Keratinocyte (primary cell): ENCODE measurements at regions not wholly inside any gene's neighbourhood (a gene's known extent, or its start where the extent isn't known, plus 50 kb on each side); places are given as distances from the start of the nearest gene placed in this dataset.

Experiments used
- DNase-seq: peaks from one replicate; pipeline ENCODE4 v3.0.0-alpha.2; 2011; ENCODE audit warnings: low read depth, missing footprints, low spot score
- FAIRE-seq: peaks from 2 replicates; lab custom pipeline; 2011; peaks lifted over from hg19 to GRCh38; lab: Jason Lieb, UNC
- H2AFZ ChIP-seq: 2 replicates; pipeline ENCODE4 v1.6.0; 2012; ENCODE audit warnings: low read length, control low read depth, inconsistent platforms; ENCODE audit not compliant: control insufficient read depth
- H3K27ac ChIP-seq: 2 replicates; pipeline ENCODE4 v1.5.1; 2011; ENCODE audit warnings: low read length; ENCODE audit not compliant: control insufficient read depth, insufficient read depth
- H3K27me3 ChIP-seq: 3 replicates; pipeline ENCODE4 v1.6.0; 2011; ENCODE audit warnings: low read length; ENCODE audit not compliant: control insufficient read depth, insufficient read depth; ENCODE audit errors: extremely low read depth
- H3K36me3 ChIP-seq, 2 experiments: 2 replicates in 1 of 2; 3 replicates in 1 of 2; pipeline ENCODE4 v1.5.1; 2011; ENCODE audit warnings: low read length in 2 of 2, mild to moderate bottlenecking in 1 of 2; ENCODE audit not compliant: control insufficient read depth in 2 of 2, insufficient read depth in 2 of 2; ENCODE audit errors: extremely low read depth in 1 of 2
- H3K4me1 ChIP-seq: 3 replicates; pipeline ENCODE4 v1.5.1; 2011; ENCODE audit warnings: low read length; ENCODE audit not compliant: control insufficient read depth, insufficient read depth; ENCODE audit errors: extremely low read depth
- H3K4me2 ChIP-seq: 3 replicates; pipeline ENCODE4 v1.6.0; 2011; ENCODE audit warnings: low read depth, low read length; ENCODE audit not compliant: control insufficient read depth, insufficient read depth; ENCODE audit errors: extremely low read depth
- H3K4me3 ChIP-seq, 3 experiments: fragments of 200-600 bp in 1 of 3; sonication (generic) in 1 of 3; 2 replicates in 2 of 3; 3 replicates in 1 of 3; pipeline ENCODE4 v1.5.1; 2011 to 2016; ENCODE audit warnings: low read length in 3 of 3, mild to moderate bottlenecking in 3 of 3, control low read depth in 2 of 3, inconsistent platforms in 1 of 3, low read depth in 1 of 3, mixed read lengths in 1 of 3, mixed run types in 1 of 3, moderate library complexity in 1 of 3; ENCODE audit not compliant: control insufficient read depth in 2 of 3, insufficient read depth in 2 of 3; ENCODE audit errors: extremely low read depth in 1 of 3
- H3K79me2 ChIP-seq: 2 replicates; pipeline ENCODE4 v1.6.0; 2012; ENCODE audit warnings: low read length; ENCODE audit not compliant: control insufficient read depth, insufficient read depth
- H3K9ac ChIP-seq: 3 replicates; pipeline ENCODE4 v1.6.0; 2011; ENCODE audit warnings: low read length; ENCODE audit not compliant: control insufficient read depth, insufficient read depth; ENCODE audit errors: extremely low read depth
- H3K9me1 ChIP-seq: 3 replicates; pipeline ENCODE4 v1.6.0; 2011; ENCODE audit warnings: low read length; ENCODE audit not compliant: control insufficient read depth, insufficient read depth; ENCODE audit errors: extremely low read depth
- H3K9me3 ChIP-seq: 2 replicates; pipeline ENCODE4 v1.5.1; 2012; ENCODE audit warnings: low read depth, low read length; ENCODE audit not compliant: control insufficient read depth
- H4K20me1 ChIP-seq: 3 replicates; pipeline ENCODE4 v1.6.0; 2011; ENCODE audit warnings: low read length; ENCODE audit not compliant: control insufficient read depth, insufficient read depth; ENCODE audit errors: extremely low read depth
- CTCF ChIP-seq, 3 experiments: IDR thresholded peaks in 1 of 3; conservative IDR thresholded peaks in 1 of 3; optimal IDR thresholded peaks in 1 of 3; 2 replicates in 2 of 3; 3 replicates in 1 of 3; pipeline versions ENCODE3 to v1.5.1; 2011; ENCODE audit warnings: low read length in 3 of 3, mild to moderate bottlenecking in 3 of 3, moderate library complexity in 2 of 3, control low read depth in 1 of 3, inconsistent platforms in 1 of 3; ENCODE audit not compliant: insufficient read depth in 2 of 3; ENCODE audit errors: extremely low read depth in 1 of 3
- EZH2 ChIP-seq: IDR thresholded peaks from one replicate; pipeline ENCODE4 v1.6.1; 2012; ENCODE audit warnings: inconsistent platforms, mild to moderate bottlenecking, low read length, moderate library complexity
- dilution Hi-C: fragments of 300-500 bp; cut with MboI; formaldehyde crosslinking; loops from one replicate; pipeline ENCODE4 v1.7.0; 2020; ENCODE audit warnings: low sequenced_read_pairs; ENCODE audit not compliant: extremely low pct_ligation_motif_present

GRCh38 chr13:32894589-32895001 lies 121.6 kb upstream of the KL start:
- TF ChIP-seq CTCF (optimal IDR thresholded peaks at IDR 0.05 in 1 of 3, IDR thresholded peaks at IDR 0.05 in 1 of 3, conservative IDR thresholded peaks at IDR 0.05 in 1 of 3; ENCODE audit: extremely low read depth in 1 of 3, insufficient read depth in 2 of 3, low read length in 3 of 3) = no peak
- no peaks in the 10 kb centered on the region for H4K20me1 ChIP-seq
- dilution Hi-C loops = no loop called here
- H3K36me3 ChIP-seq = no peaks in the 10 kb centered on the region
- H3K4me3 ChIP-seq = no peak overlapping the region
- FAIRE-seq = peak; percentile 32
- peak overlapping the region; percentile 2 for H3K4me2 ChIP-seq
- DNase-seq = no peak
- no peaks in the 10 kb centered on the region for H3K79me2 ChIP-seq
- H3K9me3 ChIP-seq = no peaks in the 10 kb centered on the region
- no peak overlapping the region for H3K27ac ChIP-seq
- no peaks in the 10 kb centered on the region for H3K27me3 ChIP-seq
- no peak overlapping the region for H2AFZ ChIP-seq
- H3K4me1 ChIP-seq = peaks cover 21% of the 10 kb centered on the region
- no peaks in the 10 kb centered on the region for H3K9me1 ChIP-seq
- H3K9ac ChIP-seq = no peak overlapping the region

DNA sequence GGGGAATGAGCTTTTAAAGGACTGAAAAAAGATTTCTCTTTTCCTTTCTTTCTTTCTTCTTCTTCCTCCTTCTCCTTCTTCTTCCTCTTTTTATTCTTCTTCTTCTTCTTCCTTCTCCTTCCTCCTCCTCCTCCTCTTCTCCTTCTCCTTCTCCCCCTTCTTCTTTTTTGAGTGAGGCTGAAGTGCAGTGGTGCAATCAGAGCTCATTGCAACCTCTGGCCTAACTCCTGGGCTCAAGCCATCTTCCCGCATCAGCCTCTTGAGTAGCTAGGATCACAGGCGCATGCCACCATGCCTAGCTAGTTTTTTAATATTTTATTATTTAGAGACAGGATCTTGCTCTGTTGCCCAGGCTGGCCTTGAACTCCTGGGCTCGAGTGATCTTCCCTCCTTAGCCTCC lies 120.9 kb upstream of the KL start:
- FAIRE-seq (no peak), DNase-seq (no peak)
- H3K9ac ChIP-seq = no peak overlapping the region
- no peak overlapping the region for H2AFZ ChIP-seq
- no peaks in the 10 kb centered on the region for H3K36me3 ChIP-seq
- no peaks in the 10 kb centered on the region for H3K79me2 ChIP-seq
- H3K4me1 ChIP-seq = peaks cover 21% of the 10 kb centered on the region
- H3K4me2 ChIP-seq = no peak overlapping the region
- no peaks in the 10 kb centered on the region for H3K27me3 ChIP-seq
- no peaks in the 10 kb centered on the region for H3K9me3 ChIP-seq
- dilution Hi-C loops = no loop called here
- H3K9me1 ChIP-seq = no peaks in the 10 kb centered on the region
- no peaks in the 10 kb centered on the region for H4K20me1 ChIP-seq
- TF ChIP-seq CTCF (optimal IDR thresholded peaks at IDR 0.05 in 1 of 3, IDR thresholded peaks at IDR 0.05 in 1 of 3, conservative IDR thresholded peaks at IDR 0.05 in 1 of 3; ENCODE audit: extremely low read depth in 1 of 3, insufficient read depth in 2 of 3, low read length in 3 of 3) (no peak), EZH2 (no peak)
- H3K4me3 ChIP-seq = no peak overlapping the region
- no peak overlapping the region for H3K27ac ChIP-seq
